HG02840 (cell line): ENCODE measurements at regions not wholly inside any gene's neighbourhood (a gene's known extent, or its start where the extent isn't known, plus 50 kb on each side); places are given as distances from the start of the nearest gene placed in this dataset.

Source experiments
- ATAC-seq: cut with Tn5 transposase; IDR thresholded peaks from one replicate; pipeline ENCODE4 v1.9.1; 2021; ENCODE audit warnings: mild to moderate bottlenecking, moderate library complexity, moderate number of reproducible peaks; ENCODE audit not compliant: unreplicated experiment, low FRiP score

- no peak for ATAC-seq
These were observed 344.6 kb upstream of the DCBLD2 start for GRCh38 chr3:99246010-99246654.

- no peak for ATAC-seq
These were observed 340.8 kb upstream of the DCBLD2 start for GRCh38 chr3:99242271-99242670.

GRCh38 chr3:99240700-99241099, 339.2 kb upstream of the DCBLD2 start:
- no peak for ATAC-seq

- ATAC-seq, result no peak
These were observed 335.1 kb upstream of the DCBLD2 start for GRCh38 chr3:99236576-99236975.

DNA sequence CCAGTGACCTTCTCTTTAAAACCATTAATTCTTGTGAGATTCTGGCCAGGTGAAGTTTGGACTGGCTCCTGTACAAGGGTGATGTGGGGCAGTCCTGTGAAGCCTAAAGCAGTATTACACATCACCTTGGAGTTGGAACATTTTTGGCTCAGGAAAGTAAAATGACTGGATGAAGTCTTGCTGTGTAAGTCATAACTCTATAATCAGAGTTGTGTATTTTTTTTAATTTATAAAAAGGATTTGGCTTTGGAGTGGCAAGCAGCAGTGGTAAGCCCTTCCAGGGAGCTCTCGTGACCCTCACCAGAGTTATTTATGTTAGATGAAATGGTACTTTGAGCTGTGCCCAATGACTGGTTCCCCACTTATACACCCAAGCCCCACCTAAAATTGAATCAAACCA, 331.2 kb upstream of the DCBLD2 start:
- no peak for ATAC-seq

DNA sequence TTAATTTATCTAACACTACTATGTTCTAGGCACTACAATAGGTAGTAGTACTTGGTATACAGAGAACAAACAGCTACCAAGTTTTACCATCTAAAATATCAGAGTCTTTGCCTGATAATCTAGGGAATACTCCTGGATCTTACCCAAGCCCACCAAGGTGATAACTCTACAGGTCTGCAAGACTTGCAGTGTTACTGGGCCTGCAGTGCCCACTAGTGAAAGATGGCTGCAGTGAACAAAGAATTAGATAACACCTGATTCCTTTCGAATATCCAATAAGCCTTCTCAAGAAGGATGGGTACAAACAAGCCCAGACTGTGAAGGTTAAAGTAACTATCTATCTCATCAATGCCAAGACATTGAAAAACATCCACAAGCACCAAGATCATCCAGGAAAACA, 317.0 kb upstream of the DCBLD2 start:
- no peak for ATAC-seq

GRCh38 chr3:99212969-99213368, 311.5 kb upstream of the DCBLD2 start:
- no peak for ATAC-seq

- no peak for ATAC-seq
These were observed 309.8 kb upstream of the DCBLD2 start for GRCh38 chr3:99211309-99211708.

DNA sequence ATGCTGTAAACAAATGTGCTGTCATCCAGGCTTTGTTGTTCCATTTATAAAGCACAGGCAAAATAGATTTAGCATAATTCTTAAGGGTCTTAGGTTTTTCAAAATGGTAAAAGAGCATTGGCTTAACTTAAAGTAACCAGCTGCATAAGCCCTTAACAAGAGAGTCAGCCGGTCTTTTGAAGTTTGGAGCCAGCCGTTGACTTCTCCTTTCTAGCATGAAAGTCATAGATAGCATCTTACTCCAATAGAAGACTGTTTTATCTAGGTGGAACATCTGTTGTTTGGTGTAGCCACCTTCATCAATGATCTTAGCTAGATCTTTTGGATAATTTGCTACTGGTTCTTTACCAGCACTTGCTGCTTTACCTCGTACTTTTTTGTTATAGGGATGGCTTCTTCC, 297.5 kb upstream of the DCBLD2 start:
- ATAC-seq, result no peak

DNA sequence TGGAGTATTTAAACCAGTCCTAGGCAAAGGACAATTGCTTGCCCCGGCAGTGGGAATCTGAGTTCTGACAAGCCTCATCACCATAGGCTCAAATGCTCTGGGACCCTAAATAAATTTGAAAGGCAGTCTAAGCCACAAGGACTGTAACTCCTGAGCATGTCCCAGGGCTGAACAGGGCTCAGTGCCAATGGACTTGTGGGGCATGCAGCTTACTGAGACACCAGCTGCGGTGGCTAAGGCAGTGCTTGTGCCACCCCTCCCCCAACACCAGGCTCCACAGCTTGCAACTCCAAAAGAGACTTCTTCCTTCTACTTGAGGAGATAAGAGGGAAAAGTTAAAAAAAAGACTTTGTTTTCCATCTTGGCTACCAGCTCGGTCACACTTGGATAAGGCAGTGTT, 289.7 kb upstream of the DCBLD2 start:
- ATAC-seq, result no peak

DNA sequence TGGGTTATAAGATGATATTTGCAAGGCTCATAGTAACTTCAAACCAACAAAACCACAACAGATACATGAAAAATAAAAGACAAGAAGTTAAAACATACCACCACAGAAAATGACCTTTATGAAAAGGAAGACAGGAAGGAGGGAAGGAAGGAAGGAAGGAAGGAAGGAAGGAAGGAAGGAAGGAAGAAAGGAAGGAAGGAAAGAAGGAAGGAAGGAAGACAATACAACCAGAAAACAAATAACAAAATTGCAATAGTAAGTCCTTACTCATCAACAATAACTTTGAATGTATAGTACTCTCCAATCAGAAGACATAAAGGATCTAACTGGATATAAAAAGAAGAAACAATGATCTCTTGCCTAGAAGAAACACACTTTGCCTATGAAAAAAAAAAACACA, 287.4 kb upstream of the DCBLD2 start:
- no peak for ATAC-seq

DNA sequence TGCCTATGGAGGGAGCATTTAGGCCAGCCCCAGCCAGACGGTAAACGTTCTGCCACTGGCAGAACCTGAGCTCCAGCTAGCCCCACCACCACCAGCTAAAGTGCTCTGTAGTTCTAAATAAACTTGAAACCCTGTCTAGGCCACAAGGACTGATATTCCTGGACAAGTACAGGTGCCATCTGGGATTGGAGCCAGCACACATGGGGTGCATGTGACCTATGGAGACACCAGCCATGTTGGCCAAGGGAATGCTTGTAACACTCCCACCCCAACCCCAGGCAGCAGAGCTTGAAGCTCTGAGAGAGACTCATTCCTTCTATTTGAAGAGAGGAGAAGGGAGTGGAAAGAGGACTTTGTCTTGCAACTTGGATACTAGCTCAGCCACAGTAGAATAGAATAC, 284.5 kb upstream of the DCBLD2 start:
- ATAC-seq, result no peak

DNA sequence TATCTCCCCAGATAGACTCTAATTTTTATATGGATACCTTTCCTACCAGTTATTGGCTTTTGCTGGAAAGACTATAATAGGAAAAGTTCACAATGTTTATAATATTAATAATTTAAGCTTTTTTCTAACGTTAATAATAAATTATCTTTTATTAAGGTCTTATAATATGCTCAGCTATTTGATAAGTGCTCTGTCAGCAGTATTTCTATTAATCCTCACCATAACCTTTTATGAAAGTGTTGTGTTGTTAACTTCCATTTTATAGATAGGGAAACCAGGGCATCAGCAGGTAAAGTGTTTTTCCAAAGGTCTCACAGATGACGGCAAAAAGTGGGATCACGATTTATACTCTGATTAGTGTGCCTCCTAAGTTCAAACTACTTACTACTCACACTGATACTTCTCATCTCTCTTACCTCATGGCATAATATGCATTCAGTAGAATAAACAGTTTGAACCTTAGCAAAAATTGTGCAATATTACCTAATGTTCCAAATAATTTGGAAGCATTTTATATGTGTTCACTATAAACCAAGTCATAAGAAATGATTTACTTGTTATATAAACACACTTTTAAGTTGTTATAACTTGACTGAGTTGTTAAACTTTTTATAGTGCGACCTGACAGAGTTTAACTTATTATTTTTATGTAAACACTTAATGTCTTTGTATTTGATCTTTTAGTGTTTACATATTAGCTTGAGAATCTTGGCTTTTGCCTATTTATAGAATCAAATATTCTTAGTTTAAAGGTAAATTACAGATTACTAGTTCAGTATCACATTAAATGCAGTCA, 274.9 kb upstream of the DCBLD2 start:
- no peak for ATAC-seq

DNA sequence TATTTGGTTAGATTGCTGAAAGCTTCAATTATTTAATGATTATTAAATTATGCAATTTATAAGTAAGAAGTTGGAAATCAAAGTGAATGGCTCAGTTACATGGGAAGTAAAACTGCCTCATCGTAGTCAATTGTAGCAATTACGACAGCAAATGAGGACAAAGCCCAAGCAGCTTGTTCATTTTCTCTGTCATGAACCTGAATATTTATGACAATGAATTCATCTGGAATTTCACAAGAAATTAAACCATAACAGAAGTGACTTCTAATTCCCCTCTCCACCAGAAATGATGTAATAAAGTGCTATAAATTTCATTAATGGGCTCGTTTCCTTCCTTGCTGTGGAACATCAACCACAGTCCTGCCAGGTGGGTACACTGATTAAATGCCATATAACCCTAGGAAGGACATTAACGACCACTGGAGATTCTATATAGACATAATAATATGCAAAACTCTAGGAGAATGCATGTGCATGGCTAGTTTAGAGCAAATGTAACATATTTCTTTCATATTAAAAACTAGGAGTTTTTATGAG, 273.8 kb upstream of the DCBLD2 start:
- no peak for ATAC-seq

- no peak for ATAC-seq
These were observed 271.5 kb upstream of the DCBLD2 start for GRCh38 chr3:99172736-99173657.

DNA sequence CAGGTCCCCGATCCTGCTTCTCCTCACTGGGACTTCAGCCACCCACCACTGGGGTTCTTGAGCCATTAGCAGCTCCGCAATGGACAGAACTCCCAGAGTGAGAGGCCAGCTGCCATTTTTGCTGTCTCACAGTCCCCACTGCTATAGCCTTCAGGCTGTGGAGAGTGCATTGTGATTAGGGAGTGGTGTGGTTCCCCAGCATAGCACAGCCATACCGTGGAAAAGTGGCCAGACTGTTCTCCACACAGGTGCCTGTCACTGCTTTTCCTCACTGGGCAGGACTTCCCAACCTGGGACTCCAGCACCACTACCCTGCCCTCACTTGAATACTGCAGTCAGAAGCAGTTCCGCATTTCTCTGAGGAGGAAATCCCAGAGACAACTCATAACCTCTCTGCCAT, 270.3 kb upstream of the DCBLD2 start:
- no peak for ATAC-seq

- ATAC-seq, result no peak
These were observed 269.5 kb upstream of the DCBLD2 start for GRCh38 chr3:99170867-99171517.

- ATAC-seq, result no peak
These were observed 265.6 kb upstream of the DCBLD2 start for GRCh38 chr3:99167071-99167470.

DNA sequence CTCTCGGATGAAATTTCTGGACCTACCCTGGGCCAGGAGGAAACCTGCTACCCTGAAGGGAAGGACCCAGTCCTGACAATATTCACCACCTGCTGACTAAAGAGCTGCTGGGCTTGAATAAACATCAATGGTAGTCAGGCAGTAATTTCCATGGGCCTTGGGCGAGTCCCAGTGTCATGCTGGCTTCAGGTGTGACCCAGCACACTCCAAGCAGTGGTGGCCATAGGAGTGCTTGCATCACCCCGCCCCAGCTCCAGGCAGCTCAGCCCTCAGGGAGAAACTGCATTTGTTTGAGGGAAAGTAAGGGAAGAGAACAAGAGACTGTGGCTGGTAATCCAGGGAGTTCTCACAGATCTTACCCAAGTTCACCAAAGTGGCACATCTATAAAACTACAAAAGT, 261.8 kb upstream of the DCBLD2 start:
- ATAC-seq, result no peak

DNA sequence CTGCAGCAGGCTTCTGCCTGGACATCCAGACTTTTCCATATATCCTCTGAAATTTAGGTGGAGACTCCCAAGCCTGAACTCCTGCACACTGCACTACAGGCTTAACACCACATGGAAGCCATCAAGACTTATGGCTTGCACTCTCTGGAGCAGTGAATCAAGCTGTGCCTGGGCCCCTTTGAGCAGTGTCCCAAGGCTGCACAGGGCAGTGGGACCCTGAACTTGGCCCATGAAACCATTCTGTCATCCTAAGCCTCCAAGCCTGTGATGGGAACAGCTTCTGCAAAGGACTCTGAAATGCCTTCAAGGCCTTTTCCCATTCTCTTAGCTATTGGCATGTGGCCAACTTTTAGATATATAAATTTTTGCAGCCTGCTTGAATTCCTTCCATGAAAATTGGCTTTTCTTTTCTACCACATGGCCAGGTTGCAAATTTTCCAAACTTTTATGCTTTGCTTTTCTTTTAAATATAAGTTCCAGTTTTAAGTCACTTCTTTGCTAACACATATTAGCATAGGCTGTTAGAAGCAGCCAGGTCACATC, 257.8 kb upstream of the DCBLD2 start:
- no peak for ATAC-seq
